Astrocyte (in vitro differentiated cells and primary cell): ENCODE measurements at regions not wholly inside any gene's neighbourhood (a gene's known extent, or its start where the extent isn't known, plus 50 kb on each side); places are given as distances from the start of the nearest gene placed in this dataset.

Experiments used
- EZH2 ChIP-seq: IDR thresholded peaks from 2 replicates; pipeline ENCODE4 v1.6.1; 2012; ENCODE audit warnings: mild to moderate bottlenecking, low read length, inconsistent platforms; ENCODE audit not compliant: insufficient read depth
- TF ChIP-seq, protein P1 (sequence below): IDR thresholded peaks from 2 replicates; pipeline ENCODE4 v1.5.1; 2011; ENCODE audit warnings: low read depth, mild to moderate bottlenecking, inconsistent platforms, low read length, moderate library complexity; ENCODE audit not compliant: insufficient read depth

DNA sequence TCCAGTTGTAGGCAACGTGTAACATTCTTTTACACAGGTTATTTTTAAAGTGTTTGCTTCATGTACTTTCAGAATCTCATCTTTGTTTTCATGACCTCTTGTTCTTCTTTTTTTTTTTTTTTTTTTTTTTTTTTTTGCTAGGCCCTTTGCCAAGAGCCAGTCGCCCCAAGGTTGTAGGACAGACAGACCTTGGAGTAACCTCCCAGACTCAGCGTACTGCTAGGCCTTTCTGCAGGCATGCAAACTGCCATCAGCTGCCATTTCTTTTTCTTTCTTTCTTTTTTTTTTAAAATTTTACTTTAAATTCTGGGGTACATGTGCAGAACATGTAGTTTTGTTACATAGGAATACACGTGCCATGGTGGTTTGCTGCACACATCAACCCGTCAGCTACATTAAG, 452.3 kb upstream of the MDGA2 start:
- no peak for TF ChIP-seq EZH2
- TF ChIP-seq, protein P1, sequence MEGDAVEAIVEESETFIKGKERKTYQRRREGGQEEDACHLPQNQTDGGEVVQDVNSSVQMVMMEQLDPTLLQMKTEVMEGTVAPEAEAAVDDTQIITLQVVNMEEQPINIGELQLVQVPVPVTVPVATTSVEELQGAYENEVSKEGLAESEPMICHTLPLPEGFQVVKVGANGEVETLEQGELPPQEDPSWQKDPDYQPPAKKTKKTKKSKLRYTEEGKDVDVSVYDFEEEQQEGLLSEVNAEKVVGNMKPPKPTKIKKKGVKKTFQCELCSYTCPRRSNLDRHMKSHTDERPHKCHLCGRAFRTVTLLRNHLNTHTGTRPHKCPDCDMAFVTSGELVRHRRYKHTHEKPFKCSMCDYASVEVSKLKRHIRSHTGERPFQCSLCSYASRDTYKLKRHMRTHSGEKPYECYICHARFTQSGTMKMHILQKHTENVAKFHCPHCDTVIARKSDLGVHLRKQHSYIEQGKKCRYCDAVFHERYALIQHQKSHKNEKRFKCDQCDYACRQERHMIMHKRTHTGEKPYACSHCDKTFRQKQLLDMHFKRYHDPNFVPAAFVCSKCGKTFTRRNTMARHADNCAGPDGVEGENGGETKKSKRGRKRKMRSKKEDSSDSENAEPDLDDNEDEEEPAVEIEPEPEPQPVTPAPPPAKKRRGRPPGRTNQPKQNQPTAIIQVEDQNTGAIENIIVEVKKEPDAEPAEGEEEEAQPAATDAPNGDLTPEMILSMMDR: no peak
